CD14-positive monocyte (primary cell): ENCODE measurements at regions not wholly inside any gene's neighbourhood (a gene's known extent, or its start where the extent isn't known, plus 50 kb on each side); places are given as distances from the start of the nearest gene placed in this dataset.

Source experiments
- DNase-seq, 3 donors: peaks; one replicate each; pipeline ENCODE4 v3.0.0-alpha.2; 2011 to 2022
- H2AFZ ChIP-seq: 2 replicates; pipeline ENCODE4 v1.6.0; 2012; ENCODE audit warnings: mild to moderate bottlenecking, low read depth, low read length, inconsistent platforms; ENCODE audit not compliant: insufficient read depth, poor library complexity, severe bottlenecking
- H3K27ac ChIP-seq, 2 donors: 1 replicate in 1 of 2; 2 replicates in 1 of 2; pipeline ENCODE4 v1.5.1; 2012 to 2013; ENCODE audit warnings: low read length in 2 of 2, control low read depth in 1 of 2, inconsistent platforms in 1 of 2, low read depth in 1 of 2, mild to moderate bottlenecking in 1 of 2
- H3K27me3 ChIP-seq, 2 donors: one replicate each; pipeline versions ENCODE4 v1.6.0 to v1.6.1; 2011 to 2013; ENCODE audit warnings: low read length in 2 of 2; ENCODE audit not compliant: control insufficient read depth in 2 of 2, insufficient read depth in 2 of 2
- H3K36me3 ChIP-seq, 2 donors: replicated peaks in 1 of 2; 1 replicate in 1 of 2; 2 replicates in 1 of 2; pipeline versions ENCODE4 v1.5.1 to v1.6.1; 2012 to 2013; ENCODE audit warnings: low read length in 2 of 2, control low read depth in 1 of 2, inconsistent platforms in 1 of 2, mild to moderate bottlenecking in 1 of 2; ENCODE audit not compliant: insufficient read depth in 2 of 2, control insufficient read depth in 1 of 2
- H3K4me1 ChIP-seq, 2 donors: 1 replicate in 1 of 2; 2 replicates in 1 of 2; pipeline versions ENCODE4 v1.5.1 to v1.6.1; 2012 to 2013; ENCODE audit warnings: low read length in 2 of 2, control low read depth in 1 of 2, inconsistent platforms in 1 of 2, mild to moderate bottlenecking in 1 of 2, moderate library complexity in 1 of 2; ENCODE audit not compliant: insufficient read depth in 2 of 2, control insufficient read depth in 1 of 2
- H3K4me2 ChIP-seq: replicated peaks from 2 replicates; pipeline ENCODE3; 2012; ENCODE audit warnings: low read length, moderate library complexity, mild to moderate bottlenecking; ENCODE audit not compliant: poor library complexity, severe bottlenecking; ENCODE audit errors: extremely low read depth
- H3K4me3 ChIP-seq, 3 experiments: fragments of 200-600 bp in 1 of 3; sonication (generic) in 1 of 3; replicated peaks in 1 of 3; 1 replicate in 2 of 3; 2 replicates in 1 of 3; pipeline ENCODE4 v1.5.1; 2011 to 2013; ENCODE audit warnings: low read length in 3 of 3, mild to moderate bottlenecking in 3 of 3, control low read depth in 2 of 3, low read depth in 2 of 3, inconsistent platforms in 1 of 3, moderate library complexity in 1 of 3
- H3K79me2 ChIP-seq: 2 replicates; pipeline ENCODE4 v1.6.0; 2012; ENCODE audit warnings: mild to moderate bottlenecking, control low read depth, inconsistent platforms, low read length, moderate library complexity; ENCODE audit not compliant: insufficient read depth
- H3K9ac ChIP-seq: 2 replicates; pipeline ENCODE4 v1.6.0; 2017; ENCODE audit warnings: low read length, mild to moderate bottlenecking; ENCODE audit not compliant: insufficient read depth, poor library complexity, severe bottlenecking
- H3K9me3 ChIP-seq, 2 donors: replicated peaks in 1 of 2; 1 replicate in 1 of 2; 2 replicates in 1 of 2; pipeline versions ENCODE4 v1.5.1 to v1.6.1; 2012 to 2013; ENCODE audit warnings: low read length in 2 of 2, control low read depth in 1 of 2; ENCODE audit not compliant: control insufficient read depth in 1 of 2, insufficient read depth in 1 of 2
- H4K20me1 ChIP-seq: 2 replicates; pipeline ENCODE4 v1.6.0; 2012; ENCODE audit warnings: mild to moderate bottlenecking, low read length, control low read depth, moderate library complexity; ENCODE audit not compliant: insufficient read depth
- H3K27ac Mint-ChIP-seq, 7 donors: one replicate each; pipeline ENCODE4 v1.8.0; 2020; ENCODE audit warnings: mild to moderate bottlenecking in 7 of 7, mixed read lengths in 7 of 7, moderate library complexity in 6 of 7, inconsistent platforms in 2 of 7
- H3K27me3 Mint-ChIP-seq, 3 donors: one replicate each; pipeline ENCODE4 v1.8.0; 2021 to 2022; ENCODE audit warnings: low read depth in 3 of 3, mild to moderate bottlenecking in 3 of 3, mixed read lengths in 3 of 3, moderate library complexity in 3 of 3, inconsistent platforms in 1 of 3
- H3K36me3 Mint-ChIP-seq, 2 donors: one replicate each; pipeline ENCODE4 v1.8.0; 2020; ENCODE audit warnings: mixed read lengths in 2 of 2, inconsistent platforms in 1 of 2, mild to moderate bottlenecking in 1 of 2
- H3K4me1 Mint-ChIP-seq: one replicate; pipeline ENCODE4 v1.8.0; 2020; ENCODE audit warnings: mild to moderate bottlenecking, mixed read lengths
- H3K4me3 Mint-ChIP-seq, 2 donors: one replicate each; pipeline ENCODE4 v1.8.0; 2020; ENCODE audit warnings: mild to moderate bottlenecking in 2 of 2, mixed read lengths in 2 of 2, moderate library complexity in 1 of 2
- H3K9me3 Mint-ChIP-seq, 7 donors: one replicate each; pipeline ENCODE4 v1.8.0; 2020 to 2022; ENCODE audit warnings: mixed read lengths in 7 of 7, mild to moderate bottlenecking in 6 of 7, moderate library complexity in 6 of 7, inconsistent platforms in 2 of 7
- CTCF ChIP-seq: fragments of 200-600 bp; IDR thresholded peaks from one replicate; pipeline ENCODE4 v1.8.0; 2022; ENCODE audit warnings: antibody characterized with exemption, mild to moderate bottlenecking
- WGBS: methylation state at CpG from one replicate; pipeline ENCODE4 v1.1.5; 2013; ENCODE audit warnings: missing lambda C conversion rate; ENCODE audit not compliant: insufficient coverage; 5-methylcytosine and 5-hydroxymethylcytosine counted together
- intact Hi-C, 2 donors: fragments of 100-400 bp; cut with micrococcal nuclease; formaldehyde crosslinking; loops; one replicate each; pipeline versions ENCODE4 v1.15.0 to v1.15.1; 2023

GRCh38 chrX:42628471-42628870 is 149.5 kb downstream of the PPP1R2C start:
- Histone ChIP-seq H3K4me2 (no peak overlapping the region), H3K36me3 (no peaks in the 10 kb centered on the region), H3K4me3 (no peak overlapping the region), H3K27ac (no peak overlapping the region), H3K79me2 (no peaks in the 10 kb centered on the region), H3K4me1 (no peaks in the 10 kb centered on the region), H3K27me3 (no peaks in the 10 kb centered on the region), H4K20me1 (no peaks in the 10 kb centered on the region), H3K9ac (no peak overlapping the region), H3K9me3 (peaks cover 0 to 3% of the 10 kb centered on the region in 2 donors), H2AFZ (no peak overlapping the region)
- intact Hi-C loops = no loop called here
- H3K4me3 Mint-ChIP-seq = no peak overlapping the region
- H3K4me1 Mint-ChIP-seq = no peaks in the 10 kb centered on the region
- no peak for TF ChIP-seq CTCF
- H3K9me3 Mint-ChIP-seq = peaks cover 0 to 7% (median 0%) of the 10 kb centered on the region in 7 donors
- H3K27ac Mint-ChIP-seq = no peak overlapping the region
- no peaks in the 10 kb centered on the region for H3K36me3 Mint-ChIP-seq
- peaks cover 0 to 1% (median 0%) of the 10 kb centered on the region in 3 donors for H3K27me3 Mint-ChIP-seq
- no peak for DNase-seq

GRCh38 chrX:42627891-42628290 is 150.1 kb downstream of the PPP1R2C start:
- Histone ChIP-seq H3K4me3 (no peak overlapping the region), H3K36me3 (no peaks in the 10 kb centered on the region), H3K79me2 (no peaks in the 10 kb centered on the region), H3K9ac (no peak overlapping the region), H4K20me1 (no peaks in the 10 kb centered on the region), H3K27me3 (no peaks in the 10 kb centered on the region), H3K4me1 (no peaks in the 10 kb centered on the region), H3K4me2 (no peak overlapping the region), H3K9me3 (peaks cover 0 to 3% of the 10 kb centered on the region in 2 donors), H2AFZ (no peak overlapping the region), H3K27ac (no peak overlapping the region)
- intact Hi-C loops = no loop called here
- no CpG with 5 or more reads among the region's 3 CpGs for WGBS
- H3K4me3 Mint-ChIP-seq = no peak overlapping the region
- no peaks in the 10 kb centered on the region for H3K36me3 Mint-ChIP-seq
- H3K9me3 Mint-ChIP-seq = peaks cover 0 to 7% (median 0%) of the 10 kb centered on the region in 7 donors
- no peak overlapping the region for H3K27ac Mint-ChIP-seq
- DNase-seq = no peak
- H3K27me3 Mint-ChIP-seq = peaks cover 0 to 4% (median 0%) of the 10 kb centered on the region in 3 donors
- no peaks in the 10 kb centered on the region for H3K4me1 Mint-ChIP-seq
- no peak for TF ChIP-seq CTCF
